Vagina (tissue), 2 donors: ENCODE measurements at regions not wholly inside any gene's neighbourhood (a gene's known extent, or its start where the extent isn't known, plus 50 kb on each side); places are given as distances from the start of the nearest gene placed in this dataset.

Experiments
- DNase-seq, 2 donors: peaks; one replicate each; pipeline ENCODE4 v3.0.0-alpha.2; 2017; ENCODE audit errors: extremely low spot score in 2 of 2
- H3K27ac ChIP-seq: fragments of 200-600 bp; sonication (generic); one replicate; pipeline ENCODE4 v1.5.1; 2019
- H3K27me3 ChIP-seq: fragments of 200-600 bp; sonication (generic); one replicate; pipeline ENCODE4 v1.5.1; 2019
- H3K36me3 ChIP-seq, 2 donors: fragments of 200-600 bp; sonication (generic); one replicate each; pipeline ENCODE4 v1.5.1; 2017 to 2019
- H3K4me1 ChIP-seq: fragments of 200-600 bp; sonication (generic); one replicate; pipeline ENCODE4 v1.5.1; 2019
- H3K4me3 ChIP-seq, 2 donors: fragments of 200-600 bp; sonication (generic); 1 replicate in 1 of 2; 2 replicates in 1 of 2; pipeline ENCODE4 v1.5.1; 2016 to 2019
- H3K9me3 ChIP-seq: fragments of 200-600 bp; sonication (generic); one replicate; pipeline ENCODE4 v1.5.1; 2019
- CTCF ChIP-seq, 3 experiments: fragments of 450-650 bp in 2 of 3; fragments of 200-600 bp in 1 of 3; sonication (generic) in 1 of 3; IDR thresholded peaks; one replicate each; pipeline ENCODE4 v1.5.1; 2017 to 2019; ENCODE audit warnings: antibody characterized with exemption in 3 of 3, mild to moderate bottlenecking in 2 of 3, moderate library complexity in 2 of 3
- POLR2A ChIP-seq, 2 donors: fragments of 450-650 bp; IDR thresholded peaks; one replicate each; pipeline ENCODE4 v1.6.1; 2017; ENCODE audit warnings: antibody characterized with exemption in 2 of 2, mild to moderate bottlenecking in 2 of 2, moderate library complexity in 2 of 2
- POLR2AphosphoS5 ChIP-seq, 2 donors: sonication (generic); formaldehyde crosslinking; IDR thresholded peaks; one replicate each; pipeline ENCODE4 v1.9.0; 2017; ENCODE audit warnings: antibody characterized with exemption in 2 of 2, mild to moderate bottlenecking in 2 of 2, low read depth in 1 of 2; ENCODE audit not compliant: insufficient read depth in 1 of 2
- intact Hi-C: fragments of 100-400 bp; cut with DNase I; formaldehyde crosslinking; loops from one replicate; pipeline ENCODE4 v1.15.1; 2023

GRCh38 chr22:48892578-48893287, 934.9 kb downstream of the BRD1 start:
- Histone ChIP-seq H3K4me1 (no peaks in the 10 kb centered on the region), H3K36me3 (no peaks in the 10 kb centered on the region), H3K4me3 (no peak overlapping the region), H3K27me3 (no peaks in the 10 kb centered on the region), H3K9me3 (no peaks in the 10 kb centered on the region), H3K27ac (no peak overlapping the region)
- DNase-seq = peak; percentile 65 to 82
- intact Hi-C loops = no loop called here
- TF ChIP-seq POLR2A (IDR thresholded peaks at IDR 0.05) (no peak), CTCF (IDR thresholded peaks at IDR 0.05) (no peak), POLR2AphosphoS5 (IDR thresholded peaks at IDR 0.05; ENCODE audit: insufficient read depth in 1 of 2, low read depth in 1 of 2) (no peak)

- Histone ChIP-seq H3K27ac (no peak overlapping the region), H3K27me3 (no peaks in the 10 kb centered on the region), H3K4me3 (no peak overlapping the region), H3K4me1 (no peaks in the 10 kb centered on the region), H3K9me3 (no peaks in the 10 kb centered on the region), H3K36me3 (no peaks in the 10 kb centered on the region)
- TF ChIP-seq POLR2AphosphoS5 (IDR thresholded peaks at IDR 0.05; ENCODE audit: insufficient read depth in 1 of 2, low read depth in 1 of 2) = no peak
- no peak for TF ChIP-seq CTCF (IDR thresholded peaks at IDR 0.05)
- TF ChIP-seq POLR2A (IDR thresholded peaks at IDR 0.05) = no peak
- peak; percentile 67 to 87 for DNase-seq
- intact Hi-C loops = no loop called here
These were observed 935.7 kb downstream of the BRD1 start for GRCh38 chr22:48891688-48892577.

GRCh38 chr22:48890693-48891554, 936.7 kb downstream of the BRD1 start:
- DNase-seq = peak; percentile 1 to 43
- intact Hi-C loops = no loop called here

More at GRCh38 chr22:48890693-48891554, 936.7 kb downstream of the BRD1 start:
- no peaks in the 10 kb centered on the region for H3K4me1 ChIP-seq
- no peak overlapping the region for H3K27ac ChIP-seq
- TF ChIP-seq CTCF (IDR thresholded peaks at IDR 0.05) (no peak), POLR2AphosphoS5 (IDR thresholded peaks at IDR 0.05; ENCODE audit: insufficient read depth in 1 of 2, low read depth in 1 of 2) (no peak)
- no peaks in the 10 kb centered on the region for H3K27me3 ChIP-seq
- no peaks in the 10 kb centered on the region for H3K36me3 ChIP-seq
- no peaks in the 10 kb centered on the region for H3K9me3 ChIP-seq
- H3K4me3 ChIP-seq = no peak overlapping the region
